ENCODE measurements at regions not wholly inside any gene's neighbourhood (a gene's known extent, or its start where the extent isn't known, plus 50 kb on each side); places are given as distances from the start of the nearest gene placed in this dataset.

GRCh38 chr3:95036526-95037021 is 973.7 kb downstream of the NSUN3 start (continued):
- TF ChIP-seq CHD7 (IDR thresholded peaks at IDR 0.05; ENCODE audit: insufficient replicate concordance, low read length): no peak
- no peak for TF ChIP-seq USF2 (IDR thresholded peaks at IDR 0.05; ENCODE audit: low read length)
- TF ChIP-seq KDM4A (IDR thresholded peaks at IDR 0.05; ENCODE audit: low read depth, low read length, severe bottlenecking): no peak
- no peak for TF ChIP-seq SP2 (IDR thresholded peaks at IDR 0.05; ENCODE audit: low read length)
- no peak for TF ChIP-seq JUN (IDR thresholded peaks at IDR 0.05; ENCODE audit: low read depth, low read length)
- TF ChIP-seq CTBP2 (IDR thresholded peaks at IDR 0.05; ENCODE audit: borderline replicate concordance, insufficient read depth, insufficient read length, low read length): no peak
- no peak for TF ChIP-seq CREB1 (IDR thresholded peaks at IDR 0.05)
- no peak for TF ChIP-seq ZNF274 (IDR thresholded peaks at IDR 0.05; ENCODE audit: borderline replicate concordance, extremely low read depth, low read length)
- no peak for TF ChIP-seq TAF7 (optimal IDR thresholded peaks at IDR 0.05; ENCODE audit: borderline replicate concordance, low read depth, low read length)
- TF ChIP-seq NANOG (IDR thresholded peaks at IDR 0.05; ENCODE audit: insufficient read depth, low read depth, low read length, poor library complexity, severe bottlenecking): no peak
- TF ChIP-seq HDAC6 (IDR thresholded peaks at IDR 0.05; ENCODE audit: low read depth, low read length): no peak

Measured in H1 (cell line).